ENCODE measurements at regions not wholly inside any gene's neighbourhood (a gene's known extent, or its start where the extent isn't known, plus 50 kb on each side); places are given as distances from the start of the nearest gene placed in this dataset.

GRCh38 chr2:2542316-2542715 lies 211.2 kb upstream of the MYT1L start:
- POLR2A ChIA-PET (ENCODE audit: unreplicated experiment) = no interaction called here
- TF ChIP-seq EZH2 (IDR thresholded peaks at IDR 0.05; ENCODE audit: low read depth) = no peak
- no peak for TF ChIP-seq CTCF (conservative IDR thresholded peaks at IDR 0.05)

GRCh38 chr2:2540406-2540805 lies 209.3 kb upstream of the MYT1L start:
- H3K36me3 ChIP-seq (ENCODE audit: low read depth) = no peaks in the 10 kb centered on the region
- no TSS peak for BruUV-seq (replicated peaks)
- H4K20me1 ChIP-seq (ENCODE audit: insufficient read depth) = no peaks in the 10 kb centered on the region
- H3K27ac ChIP-seq = no peak overlapping the region
- peaks cover 85% of the 10 kb centered on the region for H3K27me3 ChIP-seq (ENCODE audit: insufficient read depth, low read depth)
- no peak for DNase-seq
- H3F3A ChIP-seq (ENCODE audit: insufficient read depth, low read depth) = no peaks in the 10 kb centered on the region
- TF ChIP-seq CTCF (conservative IDR thresholded peaks at IDR 0.05) (no peak), EZH2 (IDR thresholded peaks at IDR 0.05; ENCODE audit: low read depth) (no peak)
- ChIA-PET POLR2A (ENCODE audit: unreplicated experiment) (no interaction called here), CTCF (no interaction called here)
- no peak overlapping the region for H2AFZ ChIP-seq
- H3K79me2 ChIP-seq (ENCODE audit: low read depth) = no peaks in the 10 kb centered on the region
- H3K4me1 ChIP-seq (replicated peaks; ENCODE audit: insufficient read depth) = no peaks in the 10 kb centered on the region
- no peak overlapping the region for H3K4me2 ChIP-seq
- no peak overlapping the region for H3K4me3 ChIP-seq
- H3K9me3 ChIP-seq (ENCODE audit: insufficient read depth, low read depth) = no peaks in the 10 kb centered on the region
- H3K9me2 ChIP-seq (ENCODE audit: insufficient read depth) = no peaks in the 10 kb centered on the region
- intact Hi-C loops (cut with micrococcal nuclease; ENCODE audit: unreplicated experiment) = no loop called here

More at GRCh38 chr2:2542316-2542715, 211.2 kb upstream of the MYT1L start:
- Histone ChIP-seq H3K9me3 (ENCODE audit: insufficient read depth, low read depth) (no peaks in the 10 kb centered on the region), H2AFZ (no peak overlapping the region), H3K79me2 (ENCODE audit: low read depth) (no peaks in the 10 kb centered on the region), H3F3A (ENCODE audit: insufficient read depth, low read depth) (no peaks in the 10 kb centered on the region), H3K27me3 (ENCODE audit: insufficient read depth, low read depth) (peaks cover 89% of the 10 kb centered on the region), H3K36me3 (ENCODE audit: low read depth) (no peaks in the 10 kb centered on the region), H3K27ac (no peak overlapping the region), H4K20me1 (ENCODE audit: insufficient read depth) (no peaks in the 10 kb centered on the region; the same call in 1 of the 2 replicates), H3K9me2 (ENCODE audit: insufficient read depth) (no peaks in the 10 kb centered on the region), H3K4me1 (replicated peaks; ENCODE audit: insufficient read depth) (no peaks in the 10 kb centered on the region), H3K4me2 (no peak overlapping the region), H3K4me3 (no peak overlapping the region)
- DNase-seq = no peak
- intact Hi-C loops (cut with micrococcal nuclease; ENCODE audit: unreplicated experiment) = no loop called here
- no TSS peak for BruUV-seq (replicated peaks)
- CTCF ChIA-PET = no interaction called here

GRCh38 chr2:2536416-2537056 lies 205.5 kb upstream of the MYT1L start:
- POLR2A ChIA-PET (ENCODE audit: unreplicated experiment) = no interaction called here
- Histone ChIP-seq H3F3A (ENCODE audit: insufficient read depth, low read depth) (no peaks in the 10 kb centered on the region), H3K79me2 (ENCODE audit: low read depth) (no peaks in the 10 kb centered on the region), H2AFZ (no peak overlapping the region), H3K9me2 (ENCODE audit: insufficient read depth) (no peaks in the 10 kb centered on the region), H3K4me3 (no peak overlapping the region), H3K36me3 (ENCODE audit: low read depth) (no peaks in the 10 kb centered on the region), H3K9me3 (ENCODE audit: insufficient read depth, low read depth) (no peaks in the 10 kb centered on the region), H3K4me2 (no peak overlapping the region), H3K4me1 (replicated peaks; ENCODE audit: insufficient read depth) (no peaks in the 10 kb centered on the region), H4K20me1 (ENCODE audit: insufficient read depth) (no peaks in the 10 kb centered on the region), H3K27ac (no peak overlapping the region), H3K27me3 (ENCODE audit: insufficient read depth, low read depth) (peaks cover 60% of the 10 kb centered on the region)
- intact Hi-C loops (cut with micrococcal nuclease; ENCODE audit: unreplicated experiment) = no loop called here
- CTCF ChIA-PET = no interaction called here
- no TSS peak for BruUV-seq (replicated peaks)
- no peak for TF ChIP-seq CTCF (conservative IDR thresholded peaks at IDR 0.05)
- no peak for TF ChIP-seq EZH2 (IDR thresholded peaks at IDR 0.05; ENCODE audit: low read depth)
- no peak for DNase-seq

Measured in PC-9 (cell line).